HG03280 (cell line): ENCODE measurements at regions not wholly inside any gene's neighbourhood (a gene's known extent, or its start where the extent isn't known, plus 50 kb on each side); places are given as distances from the start of the nearest gene placed in this dataset.

Experiments used
- ATAC-seq: cut with Tn5 transposase; IDR thresholded peaks from one replicate; pipeline ENCODE4 v1.9.1; 2021; ENCODE audit warnings: mild to moderate bottlenecking, moderate library complexity; ENCODE audit not compliant: unreplicated experiment

- ATAC-seq: no peak
These were observed 159.1 kb upstream of the ZBED5 start for GRCh38 chr11:11016943-11017342.

DNA sequence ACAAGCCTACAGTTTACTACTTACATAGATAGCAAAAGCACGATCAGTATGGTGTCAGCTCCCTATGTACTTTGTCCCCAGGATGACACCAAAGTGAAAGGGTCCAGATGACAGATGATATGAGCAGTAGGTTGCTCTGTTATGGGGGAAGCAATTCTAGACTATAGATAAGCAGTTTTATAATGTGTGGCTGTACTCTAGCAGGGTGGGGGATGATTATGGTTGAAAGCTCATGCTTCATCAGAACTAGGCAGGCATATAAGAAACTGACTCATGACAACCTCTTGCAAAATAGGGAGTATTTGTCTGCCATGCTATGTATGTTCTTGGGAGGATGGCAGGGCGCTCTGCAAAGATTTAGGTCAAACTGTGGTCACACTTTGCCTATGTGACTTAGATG is 158.2 kb upstream of the ZBED5 start:
- ATAC-seq: no peak

DNA sequence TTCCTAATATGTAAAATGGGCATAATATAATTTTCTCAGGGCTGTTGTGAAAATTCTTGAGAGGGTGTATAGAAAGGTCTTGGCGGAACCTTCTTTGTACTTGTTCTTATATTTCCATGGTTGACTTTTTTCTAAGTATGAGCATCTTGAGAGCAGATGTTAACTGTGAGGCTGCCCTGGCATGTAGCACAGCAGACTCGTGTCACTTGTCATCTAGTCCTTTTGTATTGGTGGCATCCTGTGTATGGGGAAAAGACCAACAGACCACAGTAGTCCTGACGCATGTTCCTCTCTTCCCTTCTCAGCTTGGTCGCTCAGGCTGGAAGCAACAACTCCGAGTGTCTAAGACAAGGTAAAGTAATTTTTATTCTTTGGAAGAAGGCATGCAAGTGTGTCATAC is 153.8 kb upstream of the ZBED5 start:
- no peak for ATAC-seq

- ATAC-seq: no peak
These were observed 152.8 kb upstream of the ZBED5 start for GRCh38 chr11:11010624-11011127.

DNA sequence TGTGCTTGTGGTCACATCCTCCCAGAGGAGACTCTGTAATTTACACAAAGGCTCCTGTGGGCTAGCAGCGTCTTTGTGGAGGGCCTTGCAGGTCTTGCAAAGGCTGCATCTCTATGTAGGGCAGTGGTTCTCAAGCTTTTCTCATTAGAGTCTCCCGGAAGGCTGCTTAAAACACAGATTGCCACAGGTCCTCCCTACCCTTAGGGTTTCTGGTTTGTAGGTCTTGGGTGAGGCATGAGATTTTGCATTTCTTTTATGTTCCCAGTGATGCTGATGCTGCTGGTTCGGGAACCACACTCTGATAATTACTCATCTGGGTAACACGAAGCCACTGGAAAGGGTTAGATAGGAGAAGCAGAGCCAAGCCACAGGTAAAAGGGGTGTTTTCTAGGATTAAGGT is 151.3 kb upstream of the ZBED5 start:
- no peak for ATAC-seq

GRCh38 chr11:11004069-11004468 is 146.2 kb upstream of the ZBED5 start:
- no peak for ATAC-seq

DNA sequence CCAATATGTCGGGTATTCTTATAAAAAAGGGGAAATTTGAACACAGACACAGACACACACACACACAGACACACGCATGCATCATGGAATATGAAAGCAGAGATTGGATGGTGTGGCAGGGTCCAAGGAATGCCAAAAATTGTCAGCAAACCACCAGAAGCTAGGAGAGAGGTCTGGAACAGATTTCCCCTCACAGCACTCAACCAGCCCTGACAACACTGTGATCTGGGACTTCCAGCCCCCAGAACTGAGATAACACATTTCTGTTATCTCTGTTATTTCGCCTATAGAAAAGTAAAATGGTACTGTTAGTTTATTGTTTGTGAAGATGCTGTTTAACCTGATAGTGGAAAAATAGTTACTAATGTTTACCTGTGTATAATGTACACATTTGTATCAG is 145.4 kb upstream of the ZBED5 start:
- ATAC-seq: no peak

DNA sequence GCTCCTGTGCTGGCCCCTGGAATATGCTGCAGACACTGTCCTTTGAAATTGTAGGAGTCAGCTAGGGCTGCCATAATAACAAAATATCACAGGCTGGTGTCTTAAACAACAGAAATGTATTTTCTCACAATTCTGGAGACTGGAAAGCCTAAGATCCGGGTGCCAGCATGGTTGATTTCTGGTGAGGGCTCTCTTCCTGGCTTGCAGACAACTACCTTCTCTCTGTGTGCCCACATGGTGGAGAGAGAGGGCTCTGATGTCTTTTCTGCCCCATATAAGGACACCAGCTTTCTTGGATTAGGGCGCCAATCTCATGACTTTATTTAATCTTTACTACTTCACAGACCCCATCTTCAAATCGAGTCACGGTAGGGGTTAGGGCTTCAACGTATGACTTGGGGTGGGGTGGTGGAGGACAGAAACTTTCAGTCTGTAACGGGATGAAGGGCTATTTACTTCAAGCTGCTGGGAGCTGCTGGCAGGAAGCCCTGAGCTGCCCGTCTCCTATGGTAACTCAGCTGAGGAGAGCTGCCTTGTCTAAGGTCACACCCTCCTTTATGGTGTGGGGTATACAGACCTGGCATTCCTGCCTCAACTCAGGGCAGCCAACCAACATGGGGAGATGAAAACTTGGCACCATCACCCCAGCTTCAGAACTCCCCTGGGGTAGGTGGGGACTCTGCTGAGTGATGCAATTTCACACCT is 142.9 kb upstream of the ZBED5 start:
- no peak for ATAC-seq

GRCh38 chr11:10998674-10999073 is 140.8 kb upstream of the ZBED5 start:
- ATAC-seq: no peak

- ATAC-seq: no peak
These were observed 138.8 kb upstream of the ZBED5 start for GRCh38 chr11:10996678-10997077.

- no peak for ATAC-seq
These were observed 135.8 kb upstream of the ZBED5 start for GRCh38 chr11:10993640-10994039.

- ATAC-seq: no peak
These were observed 135.3 kb upstream of the ZBED5 start for GRCh38 chr11:10993186-10993585.

GRCh38 chr11:10991393-10991792 is 133.5 kb upstream of the ZBED5 start:
- no peak for ATAC-seq

DNA sequence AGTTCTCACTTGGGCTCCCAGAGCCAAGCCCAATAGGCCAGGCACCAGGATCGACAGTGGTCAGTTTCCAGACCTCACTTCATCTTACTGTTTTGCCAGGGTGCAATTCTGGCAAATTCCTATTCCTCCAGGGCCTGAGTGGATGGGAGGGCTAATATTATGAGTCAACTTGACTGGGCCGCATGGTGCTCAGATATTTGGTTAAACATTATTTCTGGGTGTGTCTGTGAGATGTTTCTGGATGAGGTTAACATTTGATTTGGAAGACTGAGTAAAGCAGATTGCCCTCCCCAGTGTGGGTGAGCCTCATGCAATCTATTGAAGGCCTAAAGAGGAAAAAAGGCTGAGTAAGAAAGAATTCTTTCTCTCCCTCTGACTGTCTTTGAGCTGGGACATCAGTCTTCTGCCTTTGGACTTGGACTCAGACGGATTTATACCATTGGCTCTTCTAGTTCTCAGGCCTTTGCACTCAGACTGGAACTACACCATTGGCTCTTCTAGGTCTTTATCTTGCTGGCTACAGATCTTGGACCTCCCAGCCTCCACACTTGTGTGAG is 132.9 kb upstream of the ZBED5 start:
- ATAC-seq: no peak

DNA sequence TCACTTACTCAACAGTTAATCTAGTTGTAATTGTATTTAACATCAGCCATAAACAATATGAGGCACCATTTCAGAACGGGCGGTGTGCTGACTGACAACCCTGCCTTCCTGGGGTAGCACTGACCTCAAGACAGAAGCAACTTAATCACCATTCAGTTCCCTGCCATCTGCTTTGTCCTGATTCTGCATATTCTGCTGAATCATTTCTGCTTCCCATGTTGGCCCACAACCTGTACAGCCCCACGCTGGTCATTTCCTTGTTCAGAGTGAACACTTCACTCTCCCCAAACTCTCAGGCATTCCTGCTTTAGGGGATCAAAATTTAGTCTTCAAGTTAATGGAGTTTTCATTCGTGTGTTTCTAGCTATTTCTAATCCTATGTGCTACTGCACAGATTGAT is 132.3 kb upstream of the ZBED5 start:
- ATAC-seq: no peak

DNA sequence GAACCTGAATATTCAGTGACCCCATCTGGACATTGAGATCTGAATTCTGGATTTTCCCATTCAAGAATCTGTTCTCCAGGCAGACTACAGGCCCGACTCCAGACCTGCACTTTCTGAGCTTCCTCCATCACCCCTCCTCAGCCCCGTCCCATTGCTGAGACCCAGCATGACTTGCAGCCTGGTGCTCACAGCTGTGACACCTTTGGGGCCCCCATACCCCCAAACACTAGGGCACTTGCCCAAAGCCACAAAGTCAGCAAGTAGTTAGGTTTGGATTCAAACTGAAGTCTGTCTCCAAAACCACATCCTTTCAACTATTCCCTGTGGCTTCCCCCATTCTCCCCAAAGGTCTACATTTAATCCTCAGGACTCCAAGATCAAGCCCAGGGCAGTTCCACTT is 128.2 kb upstream of the ZBED5 start:
- no peak for ATAC-seq

GRCh38 chr11:10984742-10985141 is 126.9 kb upstream of the ZBED5 start:
- no peak for ATAC-seq

DNA sequence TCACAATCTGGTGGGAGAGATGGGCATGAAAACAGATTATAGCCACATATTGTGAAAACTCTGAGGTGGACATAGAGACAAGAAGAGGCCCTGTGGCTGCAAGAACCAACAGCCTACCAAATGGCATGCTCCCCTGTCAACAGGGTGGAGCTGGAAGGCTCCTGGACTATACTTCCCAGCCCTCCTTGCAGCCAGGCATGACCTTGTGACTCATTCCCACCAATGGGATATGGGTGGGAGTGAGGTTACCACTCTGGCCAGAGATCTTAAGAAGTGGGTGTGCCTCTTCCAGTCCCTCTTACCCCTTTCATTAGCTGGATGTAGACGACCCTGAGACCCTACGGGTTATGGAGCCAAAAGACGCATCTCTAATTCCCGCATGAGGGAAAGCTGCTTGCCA is 126.4 kb upstream of the ZBED5 start:
- no peak for ATAC-seq

DNA sequence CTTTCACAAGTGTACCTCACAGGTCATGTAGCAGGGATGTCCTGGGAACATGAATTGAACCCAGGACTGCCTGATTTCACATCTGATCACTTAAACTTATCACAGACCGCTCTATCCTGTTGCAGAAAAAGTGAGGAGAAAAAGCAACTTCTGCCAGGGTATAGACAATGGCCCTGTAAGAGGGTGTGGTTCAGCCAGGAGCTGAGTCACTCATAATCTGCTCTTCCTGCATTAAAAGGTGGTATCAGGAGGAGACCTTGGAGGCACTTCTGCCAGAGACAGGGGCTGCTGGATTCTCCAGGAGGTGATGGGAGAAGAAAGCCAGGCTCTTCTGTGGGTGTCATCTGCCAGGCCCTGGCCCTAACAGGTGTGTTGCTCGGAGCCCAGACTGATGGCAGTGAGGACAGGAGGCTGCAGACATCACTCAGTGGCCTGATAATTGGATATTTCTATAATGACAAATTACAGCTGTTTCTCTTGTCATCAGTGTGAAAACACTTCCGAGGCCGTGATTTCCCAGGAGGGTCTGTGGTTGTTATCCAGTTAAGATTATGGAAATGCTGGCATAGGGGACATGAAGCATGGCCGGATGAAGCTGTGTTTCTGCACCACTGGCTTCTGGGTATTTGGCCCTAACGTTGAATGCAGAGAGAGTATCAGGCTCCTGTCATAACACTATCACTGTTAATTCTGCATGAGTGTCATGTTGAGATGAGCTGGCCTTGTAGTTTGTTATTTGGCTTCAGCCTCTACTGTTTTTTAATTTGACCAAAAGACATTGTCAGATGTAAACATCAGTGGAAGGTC is 125.1 kb upstream of the ZBED5 start:
- no peak for ATAC-seq

GRCh38 chr11:10979529-10979928 is 121.7 kb upstream of the ZBED5 start:
- no peak for ATAC-seq

- no peak for ATAC-seq
These were observed 120.3 kb upstream of the ZBED5 start for GRCh38 chr11:10978198-10978597.

GRCh38 chr11:10975287-10975721 is 117.5 kb upstream of the ZBED5 start:
- ATAC-seq: no peak
